ENCODE measurements at regions not wholly inside any gene's neighbourhood (a gene's known extent, or its start where the extent isn't known, plus 50 kb on each side); places are given as distances from the start of the nearest gene placed in this dataset.
"Not testable (repeated sequence)": the region's sequence is repeated elsewhere in the genome, so short reads cannot be mapped to it uniquely, and the experiment has no call there.

DNA sequence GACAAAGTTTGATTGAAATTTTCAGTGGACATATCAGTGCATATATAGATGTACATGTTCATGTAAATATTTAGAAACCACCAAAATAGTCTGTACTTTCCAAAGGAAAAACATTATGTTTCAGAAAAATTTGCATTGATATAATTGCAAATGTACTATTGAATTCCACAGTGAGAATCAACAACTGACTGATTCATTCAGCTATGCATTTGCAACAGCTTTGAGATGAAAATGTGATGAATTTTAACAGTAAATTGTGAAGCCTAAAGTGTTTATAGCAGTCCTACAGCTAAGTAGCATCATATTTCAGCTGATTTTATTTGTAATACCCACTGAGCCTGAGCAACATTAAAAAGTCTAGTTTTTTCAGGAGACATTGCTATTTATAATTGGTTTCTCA lies 1647.4 kb upstream of the DDX18 start (continued):
- TF ChIP-seq, protein P1, sequence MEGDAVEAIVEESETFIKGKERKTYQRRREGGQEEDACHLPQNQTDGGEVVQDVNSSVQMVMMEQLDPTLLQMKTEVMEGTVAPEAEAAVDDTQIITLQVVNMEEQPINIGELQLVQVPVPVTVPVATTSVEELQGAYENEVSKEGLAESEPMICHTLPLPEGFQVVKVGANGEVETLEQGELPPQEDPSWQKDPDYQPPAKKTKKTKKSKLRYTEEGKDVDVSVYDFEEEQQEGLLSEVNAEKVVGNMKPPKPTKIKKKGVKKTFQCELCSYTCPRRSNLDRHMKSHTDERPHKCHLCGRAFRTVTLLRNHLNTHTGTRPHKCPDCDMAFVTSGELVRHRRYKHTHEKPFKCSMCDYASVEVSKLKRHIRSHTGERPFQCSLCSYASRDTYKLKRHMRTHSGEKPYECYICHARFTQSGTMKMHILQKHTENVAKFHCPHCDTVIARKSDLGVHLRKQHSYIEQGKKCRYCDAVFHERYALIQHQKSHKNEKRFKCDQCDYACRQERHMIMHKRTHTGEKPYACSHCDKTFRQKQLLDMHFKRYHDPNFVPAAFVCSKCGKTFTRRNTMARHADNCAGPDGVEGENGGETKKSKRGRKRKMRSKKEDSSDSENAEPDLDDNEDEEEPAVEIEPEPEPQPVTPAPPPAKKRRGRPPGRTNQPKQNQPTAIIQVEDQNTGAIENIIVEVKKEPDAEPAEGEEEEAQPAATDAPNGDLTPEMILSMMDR (IDR thresholded peaks at IDR 0.05 in 2 of 3, conservative IDR thresholded peaks at IDR 0.05 in 1 of 3; ENCODE audit: control insufficient read depth in 2 of 3, extremely low read depth in 1 of 3, insufficient read depth in 1 of 3, low read depth in 3 of 3, low read length in 3 of 3): no peak
- TF ChIP-seq, protein P2, sequence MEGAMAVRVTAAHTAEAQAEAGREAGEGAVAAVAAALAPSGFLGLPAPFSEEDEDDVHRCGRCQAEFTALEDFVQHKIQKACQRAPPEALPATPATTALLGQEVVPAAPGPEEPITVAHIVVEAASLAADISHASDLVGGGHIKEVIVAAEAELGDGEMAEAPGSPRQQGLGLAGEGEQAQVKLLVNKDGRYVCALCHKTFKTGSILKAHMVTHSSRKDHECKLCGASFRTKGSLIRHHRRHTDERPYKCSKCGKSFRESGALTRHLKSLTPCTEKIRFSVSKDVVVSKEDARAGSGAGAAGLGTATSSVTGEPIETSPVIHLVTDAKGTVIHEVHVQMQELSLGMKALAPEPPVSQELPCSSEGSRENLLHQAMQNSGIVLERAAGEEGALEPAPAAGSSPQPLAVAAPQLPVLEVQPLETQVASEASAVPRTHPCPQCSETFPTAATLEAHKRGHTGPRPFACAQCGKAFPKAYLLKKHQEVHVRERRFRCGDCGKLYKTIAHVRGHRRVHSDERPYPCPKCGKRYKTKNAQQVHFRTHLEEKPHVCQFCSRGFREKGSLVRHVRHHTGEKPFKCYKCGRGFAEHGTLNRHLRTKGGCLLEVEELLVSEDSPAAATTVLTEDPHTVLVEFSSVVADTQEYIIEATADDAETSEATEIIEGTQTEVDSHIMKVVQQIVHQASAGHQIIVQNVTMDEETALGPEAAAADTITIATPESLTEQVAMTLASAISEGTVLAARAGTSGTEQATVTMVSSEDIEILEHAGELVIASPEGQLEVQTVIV (IDR thresholded peaks at IDR 0.05; ENCODE audit: borderline replicate concordance, partially characterized antibody): no peak
- no peak for TF ChIP-seq PAX8 (IDR thresholded peaks at IDR 0.05)

DNA sequence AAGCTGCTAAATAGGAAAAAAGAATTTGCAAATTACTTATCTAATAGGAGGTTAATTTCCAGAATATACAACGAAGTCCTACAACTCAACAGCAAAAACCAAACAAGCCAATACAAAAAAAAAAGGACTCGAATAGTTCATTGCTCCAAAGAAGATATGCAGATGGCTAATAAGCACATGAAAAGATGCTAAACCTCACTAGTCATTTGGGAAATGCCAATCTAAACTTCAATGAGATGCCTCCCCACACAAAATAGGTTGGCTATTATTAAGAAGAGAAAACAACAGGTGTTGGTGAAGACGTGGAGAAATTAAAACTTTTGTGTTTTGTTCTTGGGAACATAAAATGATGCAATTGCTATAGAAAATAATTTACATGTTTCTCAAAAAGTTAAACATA lies 1634.4 kb upstream of the DDX18 start:
- no peaks in the 10 kb centered on the region for H3K79me2 ChIP-seq (ENCODE audit: control insufficient read depth, insufficient read depth, low read length)
- in situ Hi-C loops (cut with MboI) (no loop called here), intact Hi-C loops (cut with micrococcal nuclease; ENCODE audit: unreplicated experiment) (no loop called here)
- TF ChIP-seq ZZZ3 (IDR thresholded peaks at IDR 0.05; ENCODE audit: control insufficient read depth, insufficient read length, low read depth): no peak
- no peak for TF ChIP-seq NFIC (IDR thresholded peaks at IDR 0.05; ENCODE audit: low read depth, low read length)
- no peak for TF ChIP-seq FOS (IDR thresholded peaks at IDR 0.05; ENCODE audit: borderline replicate concordance, extremely low read depth, insufficient read length)
- TF ChIP-seq ZNF622 (IDR thresholded peaks at IDR 0.05): no peak
- TF ChIP-seq NFXL1 (IDR thresholded peaks at IDR 0.05; ENCODE audit: borderline replicate concordance): no peak
- TF ChIP-seq RCOR1 (conservative IDR thresholded peaks at IDR 0.05; ENCODE audit: low read depth, low read length): no peak
- no peak for TF ChIP-seq NR2C2 (IDR thresholded peaks at IDR 0.05; ENCODE audit: borderline replicate concordance, control insufficient read depth, insufficient read length, low read depth)
- TF ChIP-seq SIX5 (IDR thresholded peaks at IDR 0.05; ENCODE audit: low read depth, low read length, severe bottlenecking): no peak
- no peak for TF ChIP-seq CREB1 (IDR thresholded peaks at IDR 0.05; ENCODE audit: low read depth)
- H3K9me3 ChIP-seq (replicated peaks; ENCODE audit: control insufficient read depth, insufficient read depth, low read length): no peaks in the 10 kb centered on the region
- H3K36me3 ChIP-seq (ENCODE audit: control insufficient read depth in 2 of 2, insufficient read depth in 2 of 2, low read length in 1 of 2): no peaks in the 10 kb centered on the region
- CTCF ChIA-PET: no interaction called here
- H4K20me1 ChIP-seq (ENCODE audit: control insufficient read depth, insufficient read depth): no peaks in the 10 kb centered on the region
- H3K4me2 ChIP-seq (ENCODE audit: control insufficient read depth, insufficient read depth): no peak overlapping the region
- no peaks in the 10 kb centered on the region for H3K27me3 ChIP-seq (replicated peaks in 1 of 2; ENCODE audit: control insufficient read depth in 2 of 2, insufficient read depth in 2 of 2, low read length in 1 of 2)
- no TSS peak for BruUV-seq (replicated peaks)
- H3K27ac ChIP-seq (ENCODE audit: control insufficient read depth, insufficient read depth): no peak overlapping the region
- RAD21 ChIA-PET (ENCODE audit: unreplicated experiment): no interaction called here
- no peak overlapping the region for H2AFZ ChIP-seq (ENCODE audit: control insufficient read depth, low read depth, low read length)
- FAIRE-seq: no peak
- SMC1A ChIA-PET (ENCODE audit: uncharacterized antibody, unreplicated experiment): no interaction called here
- no peaks in the 10 kb centered on the region for H3K4me1 ChIP-seq (ENCODE audit: control insufficient read depth, insufficient read depth, low read length)
- ATAC-seq: no peak
- DNase-seq (ENCODE audit: low read depth, low spot score): no peak
- 2% methylated on average over 3 of the region's 3 CpGs for WGBS (ENCODE audit: insufficient coverage, insufficient replicate concordance, low lambda C conversion rate, missing lambda C conversion rate)
- no peak overlapping the region for H3K4me3 ChIP-seq
- no peak overlapping the region for H3K9ac ChIP-seq (ENCODE audit: control insufficient read depth, insufficient read depth, low read length)
- POLR2A ChIA-PET: no interaction called here

DNA sequence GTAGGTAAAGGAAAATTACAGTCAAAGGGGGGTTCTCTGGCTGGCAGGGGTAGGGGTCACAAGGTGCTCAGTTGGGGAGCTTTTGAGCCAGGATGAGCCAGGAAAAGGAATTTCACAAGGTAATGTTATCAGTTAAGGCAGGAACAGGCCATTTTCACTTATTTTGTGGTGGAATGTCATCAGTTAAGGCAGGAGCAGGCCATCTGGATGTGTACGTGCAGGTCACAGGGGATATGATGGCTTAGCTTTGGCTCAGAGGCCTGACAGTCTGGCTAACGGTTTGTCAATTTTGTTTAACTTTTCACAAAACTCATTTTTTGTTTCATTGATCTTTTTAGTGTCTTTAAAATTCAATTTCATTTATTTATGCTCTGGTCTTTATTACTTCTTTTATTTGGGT lies 1623.8 kb upstream of the DDX18 start:
- H2AFZ ChIP-seq (ENCODE audit: control insufficient read depth, low read depth, low read length); H4K20me1 ChIP-seq (ENCODE audit: control insufficient read depth, insufficient read depth); H3K4me2 ChIP-seq (ENCODE audit: control insufficient read depth, insufficient read depth); H3K4me1 ChIP-seq (ENCODE audit: control insufficient read depth, insufficient read depth, low read length); H3K27ac ChIP-seq (ENCODE audit: control insufficient read depth, insufficient read depth); CTCF ChIA-PET; intact Hi-C loops (cut with micrococcal nuclease; ENCODE audit: unreplicated experiment); H3K27me3 ChIP-seq (replicated peaks in 1 of 2; ENCODE audit: control insufficient read depth in 2 of 2, insufficient read depth in 2 of 2, low read length in 1 of 2); FAIRE-seq; H3K79me2 ChIP-seq (ENCODE audit: control insufficient read depth, insufficient read depth, low read length); RAD21 ChIA-PET (ENCODE audit: unreplicated experiment); H3K9me3 ChIP-seq (replicated peaks; ENCODE audit: control insufficient read depth, insufficient read depth, low read length); H3K36me3 ChIP-seq (ENCODE audit: control insufficient read depth in 2 of 2, insufficient read depth in 2 of 2, low read length in 1 of 2); H3K4me3 ChIP-seq; DNase-seq (ENCODE audit: low read depth, low spot score); H3K9ac ChIP-seq (ENCODE audit: control insufficient read depth, insufficient read depth, low read length); BruUV-seq (replicated peaks); SMC1A ChIA-PET (ENCODE audit: uncharacterized antibody, unreplicated experiment); ATAC-seq; in situ Hi-C loops (cut with MboI); POLR2A ChIA-PET: not testable (repeated sequence)
- 0% methylated on average over 2 of the region's 2 CpGs for WGBS (ENCODE audit: insufficient coverage, insufficient replicate concordance, low lambda C conversion rate, missing lambda C conversion rate)

Measured in GM12878 (cell line).